HS-27A (cell line): ENCODE measurements at regions not wholly inside any gene's neighbourhood (a gene's known extent, or its start where the extent isn't known, plus 50 kb on each side); places are given as distances from the start of the nearest gene placed in this dataset.

Experiments
- DNase-seq: peaks from one replicate; pipeline ENCODE4 v3.0.0-alpha.2; 2012; ENCODE audit warnings: low read depth, missing footprints

- DNase-seq: no peak
Observed at GRCh38 chr11:120013325-120014250, 124.3 kb downstream of the TRIM29 start.

DNA sequence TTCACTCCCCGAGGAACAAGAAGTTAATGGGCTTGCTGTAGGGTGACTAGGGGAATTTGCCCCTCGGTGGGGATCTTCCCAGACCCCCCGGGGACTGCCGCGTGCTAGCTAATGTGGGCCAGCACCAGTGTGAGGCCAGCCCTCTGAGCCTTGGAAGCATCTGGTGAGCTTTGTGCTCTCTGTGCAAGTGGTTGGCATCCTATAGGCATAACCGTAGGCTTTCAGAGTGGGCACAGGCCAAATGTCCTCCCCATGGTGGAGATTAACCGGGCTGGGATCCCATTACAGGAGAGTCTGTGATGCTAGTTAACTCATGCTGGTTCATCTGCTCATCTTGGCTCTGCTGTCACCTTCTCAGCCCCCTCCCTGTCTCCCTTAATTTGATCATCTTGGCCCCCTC, 125.7 kb downstream of the TRIM29 start:
- no peak for DNase-seq

DNA sequence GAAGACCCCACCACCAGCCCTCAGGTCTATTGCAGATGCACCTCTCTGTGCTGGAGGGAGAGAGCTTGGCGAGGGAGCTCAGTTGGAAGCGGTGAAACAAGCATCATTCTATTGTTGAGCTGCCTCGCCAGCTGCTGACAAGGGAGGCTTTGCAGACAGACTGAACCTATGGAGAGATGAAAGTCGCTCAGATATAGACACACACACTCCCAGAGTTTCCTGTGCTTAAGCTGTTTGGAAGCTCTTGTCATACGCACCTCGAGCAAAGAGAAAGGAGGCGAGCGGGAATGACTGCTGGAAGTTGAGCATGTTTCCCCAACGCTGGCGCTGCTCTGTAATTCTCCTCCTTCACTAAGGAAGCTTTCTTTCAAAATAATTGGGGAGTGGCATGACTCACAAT, 126.1 kb downstream of the TRIM29 start:
- DNase-seq: no peak

DNA sequence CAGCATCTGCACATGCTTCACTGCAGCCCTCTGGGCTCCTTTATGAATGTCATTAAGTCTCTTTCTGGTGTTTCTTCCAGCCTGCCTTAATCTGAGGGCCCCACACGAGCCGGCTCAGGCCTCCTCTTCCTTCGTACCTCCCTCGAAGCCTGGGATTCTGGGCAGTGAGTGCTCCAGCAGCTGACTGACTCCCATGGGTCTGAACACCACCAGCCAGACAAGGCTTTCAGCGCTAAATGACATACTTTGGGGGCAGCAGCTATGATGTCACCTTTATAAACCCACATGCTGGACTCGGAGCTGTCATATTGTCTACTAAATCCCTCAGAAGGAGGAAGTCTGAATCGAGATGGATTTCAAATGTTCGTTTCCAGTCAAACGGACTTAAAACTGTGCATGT, 127.1 kb downstream of the TRIM29 start:
- no peak for DNase-seq

DNA sequence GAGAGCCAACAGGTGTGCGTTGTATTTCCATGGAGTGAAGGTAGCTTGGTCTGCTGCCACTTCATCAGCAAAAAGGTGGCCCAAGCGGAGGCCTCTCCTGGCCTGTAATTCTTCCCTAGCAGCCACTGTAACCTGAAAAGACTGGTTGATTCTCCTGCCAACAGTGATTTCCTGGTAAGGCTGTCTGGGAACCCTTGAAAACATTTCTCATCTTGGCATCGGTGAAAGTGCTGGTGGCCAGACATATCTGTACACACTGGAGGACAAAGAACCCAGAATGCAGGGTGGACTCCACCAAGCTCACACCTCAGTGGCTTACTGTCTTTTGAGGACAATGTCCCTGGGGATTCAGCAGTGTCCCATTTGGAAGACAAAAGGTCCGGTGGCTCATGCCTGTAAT, 128.0 kb downstream of the TRIM29 start:
- DNase-seq: no peak

DNA sequence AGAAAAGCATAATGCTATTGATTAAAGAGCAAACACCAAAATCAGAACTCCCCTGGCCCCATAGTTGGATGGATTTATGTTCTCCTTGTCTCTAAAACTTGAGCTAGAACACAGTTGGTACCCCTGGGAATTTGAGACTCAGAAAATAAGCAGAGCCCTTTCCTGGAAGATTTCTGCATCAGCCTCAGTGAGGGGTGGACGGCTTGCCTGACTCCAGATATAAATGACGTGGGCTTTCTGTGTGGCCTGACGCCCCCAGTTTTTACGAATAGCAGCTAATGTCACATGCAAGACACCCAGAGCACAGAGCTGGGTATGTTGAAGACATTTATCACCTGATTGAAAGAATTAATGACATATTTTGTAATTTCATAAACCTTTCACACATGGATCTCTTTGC, 130.8 kb downstream of the TRIM29 start:
- no peak for DNase-seq

DNA sequence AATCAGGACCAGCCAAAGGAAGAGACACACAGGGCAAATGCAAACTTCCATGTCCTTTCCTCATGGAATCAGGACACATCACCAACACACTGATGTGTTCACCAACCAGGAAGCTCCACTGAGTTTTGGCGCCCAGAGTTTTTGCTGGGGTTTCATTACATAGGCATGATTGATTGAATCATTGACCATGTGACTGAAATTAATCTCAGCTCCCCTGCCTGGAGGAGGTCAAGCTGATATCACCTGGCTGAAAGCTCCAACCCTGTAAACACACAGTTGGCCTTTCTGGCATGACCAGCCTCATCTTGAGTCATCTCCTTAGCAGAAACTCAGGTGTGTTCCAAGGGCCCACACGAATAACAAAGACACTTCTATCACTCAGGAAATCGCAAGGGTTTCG, 133.2 kb downstream of the TRIM29 start:
- no peak for DNase-seq

- DNase-seq: no peak
Observed at GRCh38 chr11:120001178-120002090, 136.5 kb downstream of the TRIM29 start.

- DNase-seq: no peak
Observed at GRCh38 chr11:119999220-119999619, 138.7 kb downstream of the TRIM29 start.

DNA sequence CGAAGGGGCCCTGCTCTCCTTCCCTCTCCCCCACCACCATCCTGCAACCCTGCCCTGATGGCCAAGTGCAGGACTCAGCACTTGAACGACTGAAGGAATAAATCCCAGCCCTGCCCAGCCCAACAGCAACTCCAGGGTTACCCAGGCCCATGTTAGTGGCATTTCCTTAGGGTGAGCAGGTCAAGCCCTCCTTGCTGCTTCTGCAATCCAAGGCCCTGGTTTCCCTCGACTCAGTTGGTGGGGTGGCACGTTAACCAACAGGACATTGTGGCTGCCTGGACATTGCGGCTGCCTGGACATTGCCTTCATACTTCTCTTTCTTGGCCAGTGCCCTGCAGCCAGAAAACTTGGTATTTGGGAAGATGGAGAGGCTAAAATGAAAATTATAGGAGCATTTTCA, 141.4 kb downstream of the TRIM29 start:
- DNase-seq: no peak

DNA sequence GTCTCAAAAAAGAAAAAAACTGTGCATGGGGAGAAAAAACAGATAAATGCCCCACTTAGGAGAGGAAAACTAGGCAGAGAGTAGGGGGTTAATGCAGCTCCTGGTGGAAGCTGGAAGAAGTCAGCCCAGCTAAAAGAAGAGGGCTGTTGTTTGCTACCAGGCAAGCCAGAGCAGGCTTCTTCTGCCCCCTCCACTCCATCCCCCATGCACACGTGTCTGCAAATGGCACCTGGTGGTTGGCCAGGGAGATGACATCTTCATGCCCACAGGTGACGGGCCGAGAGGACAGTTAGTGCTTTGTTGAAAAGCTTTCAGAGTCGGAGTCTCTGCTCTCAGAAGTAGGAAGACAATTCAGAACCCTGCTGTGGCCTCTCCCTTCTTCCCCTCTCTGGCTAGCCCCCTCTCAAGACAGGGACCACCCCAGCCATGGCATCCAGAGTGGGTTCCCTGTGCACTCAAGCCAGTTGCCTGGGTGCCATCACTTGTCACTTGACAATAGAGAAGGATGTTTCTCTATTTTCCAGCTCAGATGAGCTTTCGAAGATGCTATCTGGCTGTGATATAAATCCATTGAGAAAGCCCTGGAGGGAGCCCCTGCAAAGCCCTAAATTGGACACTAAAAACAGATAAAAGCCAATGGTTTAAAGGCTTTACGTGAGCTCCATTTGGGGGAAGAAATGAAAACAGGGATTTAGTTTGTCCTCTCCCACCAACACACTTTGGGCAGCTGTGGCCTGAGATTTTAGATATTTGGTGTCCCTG, 142.0 kb downstream of the TRIM29 start:
- no peak for DNase-seq

GRCh38 chr11:119993722-119994121, 144.2 kb downstream of the TRIM29 start:
- DNase-seq: no peak

GRCh38 chr11:119992171-119993051, 145.5 kb downstream of the TRIM29 start:
- no peak for DNase-seq

DNA sequence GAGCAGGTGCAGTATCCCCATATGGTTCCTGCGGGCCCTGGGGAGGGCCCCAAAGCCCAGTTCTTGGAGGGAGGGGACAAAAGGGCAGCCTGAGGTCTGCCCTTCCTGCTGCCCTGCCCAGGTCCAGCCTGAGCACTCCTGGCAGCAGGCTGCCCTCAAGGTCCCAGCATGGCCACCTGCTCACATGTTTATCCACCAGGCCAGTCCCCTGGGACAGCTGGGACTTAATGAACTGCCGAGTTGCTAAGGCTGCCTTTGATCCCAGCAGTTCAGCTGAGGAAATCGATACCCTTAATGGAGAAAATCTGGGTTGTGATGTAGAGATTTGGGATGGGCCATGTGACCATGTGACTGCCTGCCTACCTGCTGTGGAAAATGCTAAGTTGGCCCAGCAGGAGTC, 146.2 kb downstream of the TRIM29 start:
- DNase-seq: no peak

GRCh38 chr11:119991022-119991404, 146.9 kb downstream of the TRIM29 start:
- DNase-seq: no peak

DNA sequence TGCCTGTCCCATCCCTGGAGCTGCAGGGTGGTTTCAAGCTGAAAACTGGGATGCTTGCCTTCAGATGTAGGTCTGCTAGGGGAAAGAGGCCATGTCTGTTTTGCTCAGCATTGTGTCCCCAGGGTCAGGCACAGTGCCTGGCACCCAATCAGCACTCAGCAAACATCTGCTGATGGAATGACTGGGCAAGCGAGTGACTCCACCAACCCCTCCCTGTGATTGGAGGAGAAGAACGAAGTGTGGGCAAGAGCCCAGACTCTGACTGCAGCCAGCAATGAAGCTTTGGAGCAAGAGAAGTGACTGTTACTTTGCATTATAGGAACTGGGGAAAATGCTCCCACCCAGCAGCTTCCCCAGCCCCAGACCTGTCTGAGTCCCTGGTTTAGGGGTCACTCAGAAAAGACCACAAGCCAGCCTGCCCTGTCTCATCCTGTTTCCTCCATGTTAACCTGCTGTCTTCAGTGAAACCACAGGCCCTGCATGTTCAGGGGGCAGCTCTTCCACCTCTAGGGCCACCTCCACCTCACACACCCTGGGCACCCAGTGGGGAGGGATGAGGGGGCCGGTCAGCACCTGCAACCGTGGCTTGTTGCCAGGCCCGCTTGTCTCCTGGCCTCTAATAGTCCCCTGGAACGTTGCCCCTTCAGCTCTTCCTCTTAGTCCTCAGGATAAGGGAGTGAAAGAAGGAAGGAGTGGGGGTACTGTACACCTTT, 147.4 kb downstream of the TRIM29 start:
- DNase-seq: no peak

DNA sequence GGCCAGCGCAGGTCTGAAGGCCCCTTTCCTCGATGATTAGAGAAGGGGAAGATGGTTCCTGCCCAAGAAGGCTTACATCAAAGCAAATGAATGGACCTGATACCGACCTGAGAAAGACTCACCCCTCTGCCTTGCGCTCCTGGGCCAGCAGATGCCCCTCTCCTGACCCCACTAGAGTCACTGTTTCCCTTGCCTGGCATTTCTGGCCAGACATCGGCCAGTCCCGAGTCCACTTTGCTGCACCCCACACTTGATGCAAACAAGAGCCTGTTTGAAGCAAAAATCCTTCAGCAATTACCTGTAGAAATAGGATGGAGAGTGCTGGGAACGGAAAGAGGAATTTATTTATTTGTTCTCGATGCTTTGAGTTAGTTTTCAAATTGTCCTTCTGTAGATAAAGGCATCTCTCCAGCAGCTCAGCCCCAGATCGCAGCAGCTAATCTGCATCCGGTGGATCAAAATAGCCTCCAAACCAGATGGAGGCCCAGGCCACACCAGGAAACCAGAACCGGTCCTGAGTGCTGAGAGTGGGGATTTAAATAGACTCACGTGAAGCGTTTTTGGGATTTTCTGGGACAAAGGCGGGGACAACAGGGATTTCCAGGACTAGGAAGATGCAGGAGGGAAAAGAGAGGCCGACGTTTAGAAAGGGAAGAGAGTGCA, 148.6 kb downstream of the TRIM29 start:
- DNase-seq: no peak

- no peak for DNase-seq
Observed at GRCh38 chr11:119985551-119985950, 152.4 kb downstream of the TRIM29 start.

DNA sequence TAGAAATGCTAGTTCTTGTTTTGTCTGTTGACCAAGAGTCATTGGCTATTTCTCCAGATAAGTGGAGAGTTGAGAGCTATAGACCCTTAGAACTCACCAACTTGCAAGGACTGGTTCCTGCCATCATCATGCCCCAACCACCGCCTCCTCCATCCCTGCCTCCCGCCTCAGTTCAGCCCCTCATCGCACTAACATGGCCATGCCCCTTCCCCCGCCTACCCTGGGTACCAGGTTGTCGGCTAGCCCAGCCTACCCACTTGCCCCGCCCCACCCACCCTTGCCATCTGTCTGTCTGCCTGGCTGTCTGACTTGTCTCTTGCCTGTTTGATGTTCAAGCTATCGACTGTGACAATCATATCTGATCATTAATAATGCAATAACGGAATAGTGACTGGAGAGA, 154.1 kb downstream of the TRIM29 start:
- no peak for DNase-seq

GRCh38 chr11:119983240-119983732, 154.6 kb downstream of the TRIM29 start:
- no peak for DNase-seq
